ENCODE measurements at regions not wholly inside any gene's neighbourhood (a gene's known extent, or its start where the extent isn't known, plus 50 kb on each side); places are given as distances from the start of the nearest gene placed in this dataset.

GRCh38 chr1:96969656-96970163 lies 248.1 kb downstream of the PTBP2 start:
- Mint-ChIP-seq H3K27ac (no peak overlapping the region), H3K36me3 (ENCODE audit: low read depth) (no peaks in the 10 kb centered on the region), H3K27me3 (peaks cover 58% of the 10 kb centered on the region), H3K4me1 (peaks cover 2% of the 10 kb centered on the region), H3K4me3 (no peak overlapping the region)
- no peak for DNase-seq
- no peaks in the 10 kb centered on the region for H3K9me3 ChIP-seq (ENCODE audit: control insufficient read depth, low read length, poor library complexity, severe bottlenecking)
- ATAC-seq: no peak

GRCh38 chr1:96971439-96971838 lies 249.9 kb downstream of the PTBP2 start:
- ATAC-seq (no peak), DNase-seq (no peak)
- no peaks in the 10 kb centered on the region for H3K9me3 ChIP-seq (ENCODE audit: control insufficient read depth, low read length, poor library complexity, severe bottlenecking)
- peaks cover 65% of the 10 kb centered on the region for H3K27me3 Mint-ChIP-seq
- H3K36me3 Mint-ChIP-seq (ENCODE audit: low read depth): no peaks in the 10 kb centered on the region
- no peak overlapping the region for H3K27ac Mint-ChIP-seq
- no peak overlapping the region for H3K4me3 Mint-ChIP-seq
- peaks cover 2% of the 10 kb centered on the region for H3K4me1 Mint-ChIP-seq

GRCh38 chr1:96971849-96972602 lies 250.4 kb downstream of the PTBP2 start:
- H3K27me3 Mint-ChIP-seq: peaks cover 65% of the 10 kb centered on the region

GRCh38 chr1:96973605-96974004 lies 252.0 kb downstream of the PTBP2 start:
- Mint-ChIP-seq H3K27ac (no peak overlapping the region), H3K36me3 (ENCODE audit: low read depth) (no peaks in the 10 kb centered on the region), H3K27me3 (peaks cover 60% of the 10 kb centered on the region), H3K4me3 (no peak overlapping the region), H3K4me1 (peaks cover 2% of the 10 kb centered on the region)
- DNase-seq (no peak), ATAC-seq (no peak)
- H3K9me3 ChIP-seq (ENCODE audit: control insufficient read depth, low read length, poor library complexity, severe bottlenecking): no peaks in the 10 kb centered on the region

More at GRCh38 chr1:96971849-96972602, 250.4 kb downstream of the PTBP2 start:
- ATAC-seq (no peak), DNase-seq (no peak)
- no peaks in the 10 kb centered on the region for H3K36me3 Mint-ChIP-seq (ENCODE audit: low read depth)
- H3K27ac Mint-ChIP-seq: no peak overlapping the region
- peaks cover 2% of the 10 kb centered on the region for H3K4me1 Mint-ChIP-seq
- no peak overlapping the region for H3K4me3 Mint-ChIP-seq
- no peaks in the 10 kb centered on the region for H3K9me3 ChIP-seq (ENCODE audit: control insufficient read depth, low read length, poor library complexity, severe bottlenecking)

- H3K27me3 Mint-ChIP-seq: peaks cover 24% of the 10 kb centered on the region
- H3K4me3 Mint-ChIP-seq: no peak overlapping the region
- H3K36me3 Mint-ChIP-seq (ENCODE audit: low read depth): no peaks in the 10 kb centered on the region
- H3K4me1 Mint-ChIP-seq: no peaks in the 10 kb centered on the region
- ATAC-seq: no peak
- no peak overlapping the region for H3K27ac Mint-ChIP-seq
- no peaks in the 10 kb centered on the region for H3K9me3 ChIP-seq (ENCODE audit: control insufficient read depth, low read length, poor library complexity, severe bottlenecking)
- no peak for DNase-seq
Observed at GRCh38 chr1:96978444-96978843, 256.9 kb downstream of the PTBP2 start.

- H3K9me3 ChIP-seq (ENCODE audit: control insufficient read depth, low read length, poor library complexity, severe bottlenecking): no peaks in the 10 kb centered on the region
- H3K36me3 Mint-ChIP-seq (ENCODE audit: low read depth): no peaks in the 10 kb centered on the region
- peaks cover 22% of the 10 kb centered on the region for H3K27me3 Mint-ChIP-seq
- ATAC-seq: no peak
- no peak overlapping the region for H3K27ac Mint-ChIP-seq
- no peak for DNase-seq
- H3K4me3 Mint-ChIP-seq: no peak overlapping the region
- H3K4me1 Mint-ChIP-seq: no peaks in the 10 kb centered on the region
Observed at GRCh38 chr1:96978901-96979300, 257.3 kb downstream of the PTBP2 start.

- no peaks in the 10 kb centered on the region for H3K9me3 ChIP-seq (ENCODE audit: control insufficient read depth, low read length, poor library complexity, severe bottlenecking)
- DNase-seq (no peak), ATAC-seq (no peak)
- Mint-ChIP-seq H3K36me3 (ENCODE audit: low read depth) (no peaks in the 10 kb centered on the region), H3K4me3 (no peak overlapping the region), H3K4me1 (no peaks in the 10 kb centered on the region), H3K27me3 (peaks cover 22% of the 10 kb centered on the region), H3K27ac (no peak overlapping the region)
Observed at GRCh38 chr1:96979304-96980268, 258.0 kb downstream of the PTBP2 start.

GRCh38 chr1:96980448-96980847 lies 258.9 kb downstream of the PTBP2 start:
- H3K27me3 Mint-ChIP-seq: peaks cover 18% of the 10 kb centered on the region
- H3K9me3 ChIP-seq (ENCODE audit: control insufficient read depth, low read length, poor library complexity, severe bottlenecking): no peaks in the 10 kb centered on the region
- no peak for ATAC-seq

GRCh38 chr1:96981181-96981580 lies 259.6 kb downstream of the PTBP2 start:
- Mint-ChIP-seq H3K4me3 (no peak overlapping the region), H3K27ac (no peak overlapping the region), H3K27me3 (peaks cover 11% of the 10 kb centered on the region), H3K36me3 (ENCODE audit: low read depth) (no peaks in the 10 kb centered on the region), H3K4me1 (no peaks in the 10 kb centered on the region)
- no peak for DNase-seq
- no peaks in the 10 kb centered on the region for H3K9me3 ChIP-seq (ENCODE audit: control insufficient read depth, low read length, poor library complexity, severe bottlenecking)
- no peak for ATAC-seq

More at GRCh38 chr1:96980448-96980847, 258.9 kb downstream of the PTBP2 start:
- Mint-ChIP-seq H3K36me3 (ENCODE audit: low read depth) (no peaks in the 10 kb centered on the region), H3K4me3 (no peak overlapping the region), H3K27ac (no peak overlapping the region), H3K4me1 (no peaks in the 10 kb centered on the region)
- no peak for DNase-seq

- Mint-ChIP-seq H3K27me3 (peaks cover 6% of the 10 kb centered on the region), H3K4me3 (no peak overlapping the region), H3K27ac (no peak overlapping the region), H3K4me1 (no peaks in the 10 kb centered on the region), H3K36me3 (ENCODE audit: low read depth) (no peaks in the 10 kb centered on the region)
- H3K9me3 ChIP-seq (ENCODE audit: control insufficient read depth, low read length, poor library complexity, severe bottlenecking): no peaks in the 10 kb centered on the region
- no peak for DNase-seq
- no peak for ATAC-seq
Observed at GRCh38 chr1:96982118-96982517, 260.5 kb downstream of the PTBP2 start.

- peaks cover 10% of the 10 kb centered on the region for H3K27me3 Mint-ChIP-seq
- no peak overlapping the region for H3K4me3 Mint-ChIP-seq
- H3K27ac Mint-ChIP-seq: no peak overlapping the region
- H3K36me3 Mint-ChIP-seq (ENCODE audit: low read depth): no peaks in the 10 kb centered on the region
- ATAC-seq: no peak
- H3K4me1 Mint-ChIP-seq: no peaks in the 10 kb centered on the region
- no peaks in the 10 kb centered on the region for H3K9me3 ChIP-seq (ENCODE audit: control insufficient read depth, low read length, poor library complexity, severe bottlenecking)
- DNase-seq: no peak
Observed at GRCh38 chr1:96983866-96984265, 262.3 kb downstream of the PTBP2 start.

GRCh38 chr1:96987186-96987703 lies 265.7 kb downstream of the PTBP2 start:
- no peak overlapping the region for H3K4me3 Mint-ChIP-seq
- no peak overlapping the region for H3K27ac Mint-ChIP-seq

GRCh38 chr1:96989302-96989701 lies 267.7 kb downstream of the PTBP2 start:
- ATAC-seq (no peak), DNase-seq (no peak)
- H3K36me3 Mint-ChIP-seq (ENCODE audit: low read depth): no peaks in the 10 kb centered on the region
- H3K9me3 ChIP-seq (ENCODE audit: control insufficient read depth, low read length, poor library complexity, severe bottlenecking): no peaks in the 10 kb centered on the region
- no peak overlapping the region for H3K27ac Mint-ChIP-seq
- no peaks in the 10 kb centered on the region for H3K4me1 Mint-ChIP-seq
- H3K27me3 Mint-ChIP-seq: peaks cover 17% of the 10 kb centered on the region
- no peak overlapping the region for H3K4me3 Mint-ChIP-seq

More at GRCh38 chr1:96987186-96987703, 265.7 kb downstream of the PTBP2 start:
- DNase-seq: no peak
- Mint-ChIP-seq H3K36me3 (ENCODE audit: low read depth) (no peaks in the 10 kb centered on the region), H3K4me1 (no peaks in the 10 kb centered on the region), H3K27me3 (peaks cover 14% of the 10 kb centered on the region)
- ATAC-seq: no peak
- no peaks in the 10 kb centered on the region for H3K9me3 ChIP-seq (ENCODE audit: control insufficient read depth, low read length, poor library complexity, severe bottlenecking)
